ENCODE measurements at regions not wholly inside any gene's neighbourhood (a gene's known extent, or its start where the extent isn't known, plus 50 kb on each side); places are given as distances from the start of the nearest gene placed in this dataset.

DNA sequence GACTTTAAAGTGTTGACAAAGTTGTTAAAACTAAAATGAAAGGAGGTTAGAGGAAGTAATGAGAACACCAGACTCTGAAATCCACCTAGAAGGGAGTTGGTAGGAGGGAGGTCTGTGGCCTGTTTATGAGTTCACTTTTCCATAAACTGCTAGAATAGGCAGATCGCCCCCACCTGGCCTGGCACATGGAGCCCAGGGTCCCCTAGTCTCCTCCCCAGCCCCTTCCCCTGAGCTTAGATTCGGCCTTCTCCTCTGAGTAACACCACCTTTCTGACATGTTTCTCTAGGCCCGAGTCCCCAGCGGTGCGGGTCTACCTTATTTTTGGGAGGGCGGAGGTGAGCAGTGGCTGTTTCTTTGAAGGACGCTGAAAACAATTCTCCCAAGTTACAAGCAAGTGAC, 54.5 kb upstream of the FAT1 start:
- TF ChIP-seq GATA2 (IDR thresholded peaks at IDR 0.05; ENCODE audit: low read depth, low read length) = no peak
- no peak for TF ChIP-seq GATA3 (IDR thresholded peaks at IDR 0.05; ENCODE audit: low read depth, low read length)
